ENCODE measurements at regions not wholly inside any gene's neighbourhood (a gene's known extent, or its start where the extent isn't known, plus 50 kb on each side); places are given as distances from the start of the nearest gene placed in this dataset.
"Not testable (repeated sequence)": the region's sequence is repeated elsewhere in the genome, so short reads cannot be mapped to it uniquely, and the experiment has no call there.

- DNase-seq, result peak; percentile 48
Observed at GRCh38 chr2:2787301-2787907, 456.3 kb upstream of the MYT1L start.

DNA sequence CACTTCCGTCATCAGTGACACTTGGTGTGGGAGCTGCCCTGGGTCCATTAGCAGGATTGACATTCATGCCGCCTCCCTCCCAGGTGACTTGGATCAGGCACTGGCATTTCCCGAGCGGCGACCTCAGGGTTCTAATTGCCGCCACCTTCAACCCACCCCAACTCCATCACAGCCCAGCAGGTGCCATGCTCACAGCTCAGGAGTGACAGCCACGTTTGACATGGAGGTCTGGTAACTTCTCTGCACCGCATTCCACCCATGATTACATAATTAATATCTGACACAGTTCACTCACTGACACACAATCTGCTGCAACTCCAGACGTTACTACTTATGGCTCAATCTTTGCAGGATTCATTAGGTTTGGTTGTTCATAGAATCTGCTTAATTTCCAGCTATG lies 450.9 kb upstream of the MYT1L start:
- DNase-seq, result no peak

DNA sequence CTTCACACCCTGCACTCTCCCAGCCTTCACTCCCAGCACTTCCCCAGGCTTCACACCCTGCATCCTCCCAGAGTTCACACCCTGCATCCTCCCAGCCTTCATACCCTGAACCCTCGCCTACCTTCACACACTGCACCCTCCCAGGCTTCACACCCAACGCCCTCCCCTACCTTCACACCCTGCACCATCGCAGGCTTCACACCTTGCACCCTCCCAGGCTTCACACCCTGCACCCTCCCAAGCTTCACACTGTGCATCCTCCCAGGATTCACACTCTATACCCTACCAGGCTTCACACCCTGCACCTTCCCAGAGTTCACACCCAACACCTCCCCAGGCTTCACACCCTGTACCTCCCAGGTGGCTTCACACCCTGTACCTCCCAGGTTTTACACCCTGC lies 448.7 kb upstream of the MYT1L start:
- no peak for DNase-seq

DNA sequence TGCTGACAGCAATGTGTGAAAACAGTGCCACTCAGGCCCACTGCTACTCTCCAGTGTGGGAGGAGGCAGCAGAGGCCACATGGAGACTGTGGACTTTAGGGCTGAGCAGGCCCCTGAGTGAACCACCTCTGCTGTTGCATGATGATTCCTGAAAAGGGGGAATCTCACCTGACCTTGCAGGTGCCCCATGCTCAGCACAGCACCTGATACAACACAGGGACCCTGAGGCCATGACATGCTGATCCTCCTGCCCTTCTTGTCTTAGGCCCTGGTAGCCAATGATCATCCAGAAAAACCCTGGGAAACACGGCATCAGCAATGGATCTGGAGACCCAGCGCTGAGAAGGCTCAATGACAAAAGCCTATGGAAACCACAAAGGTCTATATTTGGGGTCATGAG lies 446.8 kb upstream of the MYT1L start:
- no peak for DNase-seq

GRCh38 chr2:2777213-2777612 lies 446.1 kb upstream of the MYT1L start:
- no peak for DNase-seq

GRCh38 chr2:2775018-2775417 lies 443.9 kb upstream of the MYT1L start:
- no peak for DNase-seq

DNA sequence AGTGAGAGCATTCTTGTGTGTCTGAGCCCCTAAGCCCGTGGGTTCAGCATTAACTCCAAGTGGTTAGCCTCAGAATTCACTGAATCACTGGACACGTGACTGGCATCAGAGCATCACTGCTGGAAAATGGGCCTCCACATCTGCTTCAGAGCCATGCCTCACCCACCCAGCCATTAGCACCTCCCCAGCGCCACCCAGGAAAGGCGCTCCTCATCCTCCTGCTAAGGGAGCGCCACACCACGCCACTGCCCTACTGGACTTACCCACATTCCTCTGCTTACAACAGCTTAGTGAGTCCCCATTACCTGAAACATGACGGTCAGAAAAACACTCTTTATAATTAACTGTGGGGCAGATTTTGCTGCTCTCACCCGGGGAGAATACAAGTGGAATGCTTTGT lies 442.6 kb upstream of the MYT1L start:
- no peak for DNase-seq

DNA sequence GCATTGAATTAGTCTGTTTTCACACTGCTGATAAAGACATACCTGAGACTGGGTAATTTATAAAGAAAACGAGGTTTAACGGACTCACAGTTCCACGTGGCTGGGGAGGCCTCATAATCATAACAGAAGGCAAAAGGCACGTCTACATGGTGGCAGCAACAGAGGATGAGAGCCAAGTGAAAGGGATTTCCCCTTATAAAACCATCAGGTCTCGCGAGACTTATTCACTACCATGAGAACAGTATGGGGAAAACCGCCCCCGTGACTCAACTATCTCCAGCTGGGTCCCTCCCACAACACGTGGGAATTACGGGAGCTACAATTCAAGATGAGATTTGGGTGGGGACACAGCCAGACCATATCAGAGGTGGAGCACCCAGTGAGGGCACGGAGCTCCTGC lies 442.0 kb upstream of the MYT1L start:
- DNase-seq, result not testable (repeated sequence)

GRCh38 chr2:2771721-2772411 lies 440.8 kb upstream of the MYT1L start:
- no peak for DNase-seq

DNA sequence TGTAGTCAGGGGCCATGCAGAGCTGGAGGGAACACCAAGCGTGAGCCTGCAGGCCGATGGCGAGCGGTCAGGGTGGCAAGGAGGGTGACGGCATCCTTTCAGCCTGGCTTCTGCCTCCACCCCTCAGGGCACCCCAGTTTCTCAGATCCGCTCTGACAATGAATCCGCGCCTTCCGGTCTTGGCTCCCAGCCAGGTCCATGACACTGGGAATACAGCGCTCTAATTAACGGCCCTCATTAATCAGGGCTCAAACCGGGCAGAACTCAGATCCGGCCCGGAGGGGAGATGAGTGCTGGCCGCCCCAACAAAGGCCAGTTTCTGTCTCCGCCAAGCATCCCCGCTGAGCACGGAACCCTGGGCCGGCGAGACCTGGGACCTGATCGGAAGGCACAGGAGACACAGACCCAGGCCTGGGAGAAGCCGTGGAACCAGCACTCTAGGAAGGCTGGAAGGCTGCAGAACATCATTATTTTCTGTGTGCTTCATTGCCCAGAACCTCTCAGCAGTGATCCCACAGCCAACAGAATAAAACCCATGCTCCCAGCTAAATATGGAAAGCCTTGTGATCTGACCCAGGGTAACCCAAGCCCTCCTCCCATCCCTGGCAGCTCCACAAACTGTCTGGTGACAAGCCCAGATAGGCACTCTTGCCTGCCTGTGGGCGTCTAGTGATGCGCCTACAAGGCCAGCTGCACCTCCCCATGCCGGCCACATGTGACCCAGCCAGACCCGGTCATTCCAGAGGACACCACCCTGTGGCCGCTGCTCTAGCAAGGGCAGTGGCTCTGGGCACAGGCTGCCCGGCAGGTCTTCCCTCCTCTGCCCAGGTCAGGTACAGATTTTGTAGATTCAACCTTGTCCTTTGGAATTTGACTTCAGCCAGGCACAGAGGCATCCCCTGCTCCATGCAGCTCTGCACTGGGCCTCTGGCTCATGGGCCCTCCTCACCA lies 438.7 kb upstream of the MYT1L start:
- peak; percentile 81 for DNase-seq

DNA sequence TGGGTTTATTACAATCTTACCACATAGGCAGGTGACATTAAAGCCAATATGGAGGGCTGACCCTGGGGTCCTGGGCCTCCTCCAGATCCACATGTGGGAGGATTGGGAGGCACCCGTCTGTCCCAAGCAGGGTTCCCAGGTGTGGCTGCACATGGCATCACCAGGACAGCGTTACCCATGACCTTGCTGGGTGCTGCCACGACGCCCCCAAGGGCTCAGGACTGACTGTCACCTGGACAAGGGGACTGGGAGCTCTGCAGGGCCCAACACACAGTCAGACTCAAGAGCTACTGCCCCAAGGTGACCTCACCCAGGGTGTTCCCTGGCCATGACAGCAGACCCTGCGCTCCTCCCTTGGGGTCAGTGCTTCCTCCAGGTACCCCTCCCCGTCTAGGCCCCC lies 437.4 kb upstream of the MYT1L start:
- DNase-seq, result no peak

DNA sequence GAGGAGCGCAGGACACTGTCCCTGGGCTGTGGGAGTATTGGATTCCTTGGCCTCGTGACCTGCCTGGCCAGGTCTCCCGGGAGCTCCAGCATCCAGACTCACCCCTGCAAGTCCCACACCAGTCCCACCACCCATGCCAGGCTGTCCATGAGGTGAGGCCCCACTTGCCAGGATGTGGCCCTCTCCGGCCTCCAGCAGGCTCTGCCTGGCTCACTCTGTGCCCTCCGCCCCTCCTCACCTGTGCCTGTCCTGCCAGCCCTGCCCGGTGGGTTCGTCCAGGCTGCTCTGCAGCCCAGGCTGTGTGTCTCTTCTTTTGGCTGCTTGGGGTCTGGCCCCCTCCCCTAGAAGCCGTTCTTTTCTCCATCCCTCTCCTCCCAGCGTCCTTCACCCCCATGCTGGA lies 436.8 kb upstream of the MYT1L start:
- DNase-seq, result no peak

- peak; percentile 10 for DNase-seq
Observed at GRCh38 chr2:2765839-2766495, 434.9 kb upstream of the MYT1L start.

DNA sequence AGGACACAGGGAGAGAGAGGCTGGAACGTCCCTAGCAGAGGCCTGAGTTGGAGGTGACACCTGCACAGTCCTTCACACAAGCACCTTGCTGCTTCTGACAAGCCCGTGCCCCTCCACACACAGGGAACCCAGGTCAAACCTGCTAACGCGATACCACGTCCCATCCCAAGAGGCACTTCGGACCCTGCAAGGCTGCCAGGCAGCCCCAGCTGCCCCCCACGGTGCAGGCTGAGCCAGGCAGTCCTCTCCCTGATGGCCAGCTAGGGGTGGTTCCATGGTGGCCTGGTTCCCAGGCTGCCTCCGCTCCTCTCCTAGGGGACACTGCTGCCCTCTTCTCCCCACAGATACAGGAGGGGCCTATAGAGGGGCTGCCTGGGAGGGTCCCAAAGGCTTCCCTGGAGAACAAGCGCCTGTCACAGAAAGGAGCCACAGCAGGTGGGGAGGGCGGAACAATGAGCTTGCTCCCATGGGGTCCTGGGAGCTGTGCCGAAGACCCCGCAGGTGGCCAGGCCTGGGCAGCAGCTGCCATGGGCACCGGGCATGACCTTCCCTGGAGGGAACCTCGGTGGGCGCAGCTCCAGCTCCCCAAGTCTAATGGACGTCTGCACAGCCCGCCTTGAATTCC lies 434.2 kb upstream of the MYT1L start:
- DNase-seq, result no peak

DNA sequence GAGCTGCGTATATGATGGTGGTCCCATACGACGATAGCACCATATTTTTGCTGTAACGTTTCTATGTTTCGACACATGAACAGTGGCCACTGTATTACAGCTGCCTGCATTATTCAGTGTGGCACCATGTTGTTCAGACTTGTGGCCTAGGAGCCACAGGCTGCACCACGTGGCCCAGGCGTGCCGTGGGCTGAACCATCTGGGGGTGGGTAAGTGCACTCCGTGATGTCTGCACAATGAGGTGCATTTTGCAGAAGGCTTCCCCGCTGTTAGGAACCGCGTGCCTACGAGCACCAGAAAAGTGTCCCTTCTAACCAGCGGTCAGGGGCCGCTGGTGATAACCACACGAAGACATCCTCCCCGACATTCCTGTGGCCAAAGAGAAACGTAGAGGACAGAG lies 433.7 kb upstream of the MYT1L start:
- DNase-seq, result no peak

- DNase-seq, result no peak
Observed at GRCh38 chr2:2764001-2764355, 432.9 kb upstream of the MYT1L start.

DNA sequence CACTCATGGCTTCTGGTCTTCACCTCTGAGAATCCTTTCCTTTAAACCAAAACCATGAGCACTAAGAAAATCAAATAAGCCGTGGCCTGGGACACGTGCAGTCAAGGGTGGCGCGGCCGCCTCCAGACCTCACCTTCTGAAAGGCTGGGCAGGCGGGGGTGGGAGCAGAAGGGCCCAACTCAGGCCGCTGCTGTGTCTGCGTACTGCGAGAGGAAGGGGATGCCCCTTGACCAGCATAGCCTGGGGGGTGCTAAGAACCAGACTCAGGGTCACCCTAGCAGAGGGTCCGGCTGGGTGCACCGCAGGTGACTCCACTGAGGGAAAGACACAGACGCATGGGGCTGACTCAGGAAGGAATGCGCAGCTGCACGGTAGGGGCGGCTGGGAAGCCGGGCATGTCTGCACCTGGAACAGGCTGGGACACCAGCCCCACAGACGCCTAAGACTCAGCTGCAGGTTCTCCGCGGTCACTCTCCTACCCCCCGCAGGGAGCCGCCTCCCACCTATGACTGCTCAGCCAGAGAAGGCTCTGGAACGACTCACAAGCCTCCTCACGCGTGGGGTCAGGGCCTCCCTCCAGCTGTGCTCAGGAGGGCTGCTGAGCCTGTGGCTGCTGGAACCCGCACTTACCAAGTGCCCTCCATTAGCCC lies 432.4 kb upstream of the MYT1L start:
- peak; percentile 64 for DNase-seq

DNA sequence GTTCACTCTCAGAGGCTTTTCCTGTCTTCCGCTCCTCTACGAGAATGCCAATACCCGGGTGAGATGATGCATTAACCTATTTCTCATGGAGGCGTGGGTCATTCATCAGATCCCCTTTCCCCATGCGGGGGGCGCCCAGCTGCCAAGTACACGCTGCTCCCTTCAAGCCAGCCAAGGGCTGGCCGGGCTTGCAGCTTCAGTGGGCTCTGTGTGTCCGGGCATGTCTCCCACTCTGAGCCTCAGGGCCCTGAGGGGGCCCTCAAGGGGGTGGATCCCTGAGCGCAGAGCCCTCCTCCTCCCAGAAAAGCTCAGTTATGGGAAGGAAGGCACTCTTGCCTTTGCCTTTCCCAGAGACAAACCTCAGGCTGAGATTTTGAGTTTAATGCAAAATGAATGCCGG lies 431.8 kb upstream of the MYT1L start:
- no peak for DNase-seq

- DNase-seq, result no peak
Observed at GRCh38 chr2:2762166-2762908, 431.3 kb upstream of the MYT1L start.

DNA sequence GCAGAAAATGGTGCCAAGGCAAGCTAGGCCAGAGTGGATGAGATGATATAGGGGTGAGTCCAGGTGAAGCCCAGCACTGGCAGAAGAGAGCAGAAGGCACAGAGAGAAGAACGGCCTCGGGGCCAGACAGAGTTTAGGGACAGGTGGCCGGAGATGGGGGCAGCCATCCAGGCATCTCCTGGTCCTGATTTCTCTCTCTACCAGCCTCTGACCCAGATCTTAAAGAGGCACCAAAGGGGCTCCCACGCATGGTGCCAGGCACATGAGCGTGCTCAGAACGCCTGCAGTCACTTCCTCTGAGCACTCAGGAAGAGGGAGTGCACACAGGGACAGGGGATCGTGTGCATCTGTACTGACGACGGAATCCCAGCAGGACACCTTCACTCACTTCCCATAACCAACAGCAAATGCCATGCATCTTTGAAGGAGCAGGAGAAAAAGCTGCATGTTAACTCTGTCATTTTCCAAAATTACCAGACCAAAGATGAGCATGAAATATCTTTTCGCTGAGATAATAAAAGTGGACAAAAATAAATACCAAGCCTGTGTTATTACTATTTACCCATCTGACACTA lies 427.8 kb upstream of the MYT1L start:
- peak; percentile 11 for DNase-seq

GRCh38 chr2:2757764-2758163 lies 426.7 kb upstream of the MYT1L start:
- DNase-seq, result no peak
